Superior temporal gyrus (tissue), 1 donor: ENCODE measurements at regions not wholly inside any gene's neighbourhood (a gene's known extent, or its start where the extent isn't known, plus 50 kb on each side); places are given as distances from the start of the nearest gene placed in this dataset.
"Not testable (repeated sequence)": the region's sequence is repeated elsewhere in the genome, so short reads cannot be mapped to it uniquely, and the experiment has no call there.

Source experiments
- DNase-seq: peaks from one replicate; pipeline ENCODE4 v3.0.0-alpha.2; 2016; ENCODE audit errors: extremely low spot score

DNA sequence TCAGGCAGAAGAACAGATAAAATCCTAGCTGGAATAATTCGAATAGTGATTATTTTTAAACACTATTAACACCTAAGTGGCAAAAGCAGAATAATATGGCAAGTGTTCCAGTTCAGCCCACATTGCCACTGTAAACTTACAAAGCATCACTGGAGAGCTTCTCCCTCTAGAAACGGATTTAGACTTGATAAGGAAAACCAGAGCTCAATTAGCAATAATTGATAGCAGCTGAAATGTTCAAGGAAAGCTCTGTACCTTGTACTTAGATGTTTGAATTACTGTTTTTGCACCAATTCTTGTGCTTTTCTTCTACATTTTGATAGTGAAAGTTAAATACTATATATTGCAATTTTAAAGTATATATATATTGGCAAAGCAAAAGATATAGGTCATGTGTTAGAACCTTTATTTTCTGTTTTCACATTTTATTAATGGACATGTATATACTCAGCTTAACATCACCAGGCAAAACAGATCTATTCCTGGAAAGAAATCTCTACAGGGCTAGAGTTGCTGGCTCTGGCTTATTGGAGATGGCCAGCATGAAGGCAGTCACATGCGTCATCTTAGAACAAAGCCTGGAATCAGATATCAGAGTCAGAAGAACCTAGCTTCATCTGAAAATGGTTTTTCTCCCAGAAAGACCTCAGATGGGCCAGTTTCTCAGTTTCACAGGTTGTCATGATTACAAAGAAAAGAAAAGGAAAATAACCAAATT lies 149.1 kb upstream of the CTAGE1 start:
- DNase-seq: no peak

DNA sequence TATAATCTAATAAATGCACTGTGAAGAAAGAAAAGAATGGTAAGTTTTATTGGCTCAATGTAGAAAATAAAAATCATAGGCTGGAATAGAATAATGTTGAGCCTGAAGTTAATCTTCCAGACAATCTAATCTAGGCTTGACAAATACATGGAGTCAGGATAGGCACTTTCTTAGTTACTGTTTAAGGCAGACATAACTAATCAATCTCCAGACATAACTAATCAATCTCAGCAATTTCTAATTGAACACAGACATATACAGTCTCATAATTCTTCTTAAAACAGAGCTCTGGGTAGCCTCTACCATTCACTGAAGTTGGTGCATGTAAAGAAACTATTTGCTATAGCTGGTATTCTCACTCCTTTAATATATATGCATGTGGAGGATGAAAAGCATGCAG lies 150.1 kb upstream of the CTAGE1 start:
- DNase-seq: no peak

DNA sequence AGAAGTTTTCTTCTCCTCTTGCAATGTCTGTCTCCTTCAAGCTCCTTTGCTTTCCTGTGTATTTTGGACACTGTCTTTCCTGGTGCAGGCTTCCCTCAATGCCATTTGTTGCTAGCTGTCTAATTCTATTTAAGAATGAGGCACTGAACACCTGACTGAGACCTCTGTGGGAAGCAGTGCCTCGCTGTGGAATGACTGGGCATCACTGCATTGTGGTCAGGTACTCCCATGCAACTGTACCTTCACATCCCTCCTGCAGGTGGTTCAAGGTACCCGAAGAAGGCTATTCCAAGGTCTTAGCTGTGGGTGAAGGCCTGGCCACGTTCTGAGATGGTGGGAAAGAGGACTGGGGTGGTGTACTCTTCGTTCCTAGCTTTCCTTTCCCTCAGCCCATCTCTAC lies 152.8 kb upstream of the CTAGE1 start:
- no peak for DNase-seq

DNA sequence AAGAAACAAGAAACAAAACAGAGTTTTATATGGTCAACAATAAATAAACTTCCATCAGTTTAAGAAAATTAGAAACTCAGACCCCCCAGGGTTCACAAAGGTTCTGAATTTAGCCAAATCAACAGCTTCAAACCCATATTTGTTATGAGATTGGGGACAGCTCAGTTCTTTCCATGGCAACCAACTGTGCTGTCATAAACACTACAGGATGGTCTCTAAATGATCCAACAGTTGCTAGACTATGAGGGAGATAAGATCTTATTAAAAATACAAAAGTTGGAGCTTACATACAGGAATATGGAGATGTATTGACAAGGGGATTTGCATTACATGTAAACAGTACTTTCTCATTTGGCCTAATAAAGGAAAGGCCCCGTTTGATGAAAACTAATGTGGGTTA lies 154.6 kb upstream of the CTAGE1 start:
- no peak for DNase-seq

DNA sequence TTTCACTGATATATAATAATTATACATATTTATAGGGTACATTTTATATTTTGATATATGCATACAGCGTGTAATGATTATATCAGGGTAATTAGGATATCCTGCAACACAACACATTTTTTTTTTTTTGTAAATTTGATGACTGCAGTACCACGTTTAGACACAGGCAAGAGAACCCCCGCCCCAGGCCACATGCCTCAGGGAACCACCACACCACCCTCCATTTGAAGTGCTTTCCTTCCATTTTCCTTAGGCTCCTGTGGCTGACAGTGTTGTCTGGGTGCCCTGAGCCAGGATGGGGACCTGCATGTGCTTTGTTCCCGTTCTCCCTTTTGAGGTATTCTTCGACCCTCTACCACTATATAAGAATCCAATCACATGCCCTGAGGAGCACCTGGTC lies 161.6 kb upstream of the CTAGE1 start:
- DNase-seq: no peak

DNA sequence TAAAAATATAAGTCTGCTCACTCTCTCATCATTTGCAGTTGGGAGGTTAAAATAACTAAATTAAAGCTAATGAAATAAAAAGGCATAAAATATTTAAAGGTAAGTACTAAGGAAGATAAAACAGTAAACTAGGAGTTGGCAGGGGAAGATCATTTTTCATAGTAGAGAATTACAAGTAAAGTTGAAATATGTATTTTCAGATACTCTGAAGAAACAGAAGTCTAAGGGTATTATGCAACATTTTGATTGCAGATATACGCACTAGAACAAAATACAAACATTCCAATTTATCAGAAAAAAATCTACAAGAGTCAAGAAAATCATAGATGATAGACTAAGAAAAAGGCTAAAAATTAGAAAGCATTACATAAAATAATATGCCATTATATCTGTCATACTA lies 167.6 kb upstream of the CTAGE1 start:
- DNase-seq: no peak

DNA sequence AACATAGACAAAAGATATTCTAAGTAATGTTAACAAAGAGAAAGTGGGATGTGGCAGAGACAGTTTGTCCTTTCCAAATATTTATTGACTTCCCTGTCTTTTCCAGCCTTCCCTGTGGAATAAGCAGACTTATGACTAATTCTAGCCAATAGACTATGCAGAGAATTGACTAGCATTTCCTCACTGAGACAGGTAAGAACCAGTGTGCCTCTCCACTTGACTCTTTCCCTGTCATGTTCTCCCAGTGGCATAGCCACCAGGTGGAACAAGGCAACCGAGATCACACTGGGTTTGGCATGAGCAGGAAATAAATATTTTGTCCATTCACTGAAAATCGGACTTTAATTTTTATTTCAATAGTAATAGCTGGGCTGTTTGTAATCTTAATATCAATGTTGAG lies 168.1 kb upstream of the CTAGE1 start:
- DNase-seq: no peak

DNA sequence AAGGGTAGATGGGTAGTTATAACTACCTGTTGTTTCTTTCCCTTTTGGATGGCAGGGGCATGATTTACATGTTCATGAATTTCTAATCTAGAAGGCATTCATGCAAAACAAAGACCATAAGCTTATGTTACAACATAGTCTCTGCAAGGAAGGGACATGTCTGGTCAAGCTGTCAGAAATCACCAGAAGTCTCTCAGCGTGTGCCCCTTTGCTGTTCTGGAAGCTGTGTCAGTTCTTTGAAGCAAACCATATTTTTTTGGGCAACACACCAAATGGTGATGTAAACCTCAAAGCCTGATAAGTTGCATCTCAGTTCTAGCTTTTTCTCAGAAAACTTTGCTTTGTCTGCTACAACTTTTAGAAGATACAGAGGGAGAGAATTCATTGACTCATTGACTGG lies 173.5 kb upstream of the CTAGE1 start:
- no peak for DNase-seq

DNA sequence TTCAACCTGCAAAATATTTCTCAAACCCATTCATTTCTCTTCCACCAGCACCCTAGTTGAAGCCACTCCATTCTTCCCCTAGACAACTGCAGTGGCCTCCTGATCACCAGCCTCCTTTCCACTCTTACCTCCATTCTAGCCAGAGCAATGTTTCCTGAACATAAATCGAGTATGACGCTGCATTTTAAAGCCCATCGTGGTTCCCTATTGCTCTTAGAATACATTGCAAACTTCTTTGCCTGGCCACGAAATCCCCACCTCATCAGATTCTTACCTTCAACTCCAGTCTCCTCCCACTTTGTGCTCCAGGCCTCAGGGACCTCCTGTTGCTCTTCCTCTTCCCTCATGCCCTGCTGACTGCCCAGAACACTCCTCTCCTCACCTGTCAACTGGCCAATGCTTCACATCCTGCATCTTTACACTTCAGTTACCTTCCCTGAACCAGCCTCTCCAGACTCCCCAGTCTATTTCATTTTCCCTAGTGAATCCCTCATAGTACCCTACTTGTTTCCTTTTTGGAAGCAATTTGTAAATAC lies 176.5 kb upstream of the CTAGE1 start:
- DNase-seq: no peak

DNA sequence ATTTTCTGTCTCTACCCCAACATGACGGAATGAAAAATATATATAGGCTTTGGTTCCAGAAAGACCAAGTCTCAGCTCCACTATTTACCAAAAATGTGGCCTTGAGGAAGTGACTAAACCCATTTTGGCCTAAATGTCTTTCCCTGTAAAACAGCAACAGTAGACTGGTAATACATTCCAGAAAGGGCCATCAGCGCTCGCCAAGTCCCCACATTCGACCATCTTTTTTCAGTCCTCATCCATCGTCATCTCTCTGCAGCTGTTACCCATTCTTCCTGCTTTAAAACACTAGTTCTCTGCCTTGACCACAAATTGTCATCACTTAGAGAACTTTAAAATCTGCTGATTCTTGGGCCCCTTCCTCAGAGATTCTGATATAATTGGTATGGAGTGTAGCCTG lies 183.8 kb upstream of the CTAGE1 start:
- DNase-seq: no peak

DNA sequence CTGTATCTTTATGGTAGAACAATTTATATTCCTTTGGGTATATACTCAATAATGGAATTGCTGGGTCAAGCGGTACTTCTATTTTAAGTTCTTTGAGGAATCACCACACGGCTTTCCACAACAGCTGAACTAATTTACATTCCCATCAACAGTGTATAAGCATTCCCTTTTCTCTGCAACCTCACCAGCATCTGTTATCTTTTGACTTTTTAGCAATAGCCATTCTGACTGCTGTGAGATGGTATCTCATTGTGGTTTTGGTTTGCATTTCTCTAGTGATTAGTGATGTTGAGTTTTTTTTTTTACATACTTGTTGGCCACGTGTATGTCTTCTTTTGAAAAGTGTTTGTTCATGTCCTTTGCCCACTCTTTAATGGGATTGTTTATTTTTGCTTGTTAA lies 184.7 kb upstream of the CTAGE1 start:
- DNase-seq: not testable (repeated sequence)

DNA sequence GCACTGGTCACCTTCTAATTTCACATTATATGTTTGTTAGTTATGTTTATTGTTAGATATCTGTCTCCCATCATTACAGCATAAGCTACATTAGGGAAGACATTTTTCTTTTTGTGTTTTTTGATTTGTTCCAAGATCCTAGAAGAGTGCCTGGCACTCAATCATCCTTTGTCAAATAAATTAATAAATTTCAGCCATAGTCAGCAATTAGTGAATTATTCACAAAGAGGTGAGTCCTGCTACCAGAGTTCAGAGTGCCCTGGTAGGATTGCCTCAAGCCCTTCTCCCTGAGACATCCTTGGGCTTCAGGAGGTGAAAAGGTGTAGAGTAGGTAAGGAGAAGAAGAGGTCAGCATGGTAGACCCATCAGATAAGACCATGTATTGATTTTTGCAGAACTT lies 186.2 kb upstream of the CTAGE1 start:
- no peak for DNase-seq

DNA sequence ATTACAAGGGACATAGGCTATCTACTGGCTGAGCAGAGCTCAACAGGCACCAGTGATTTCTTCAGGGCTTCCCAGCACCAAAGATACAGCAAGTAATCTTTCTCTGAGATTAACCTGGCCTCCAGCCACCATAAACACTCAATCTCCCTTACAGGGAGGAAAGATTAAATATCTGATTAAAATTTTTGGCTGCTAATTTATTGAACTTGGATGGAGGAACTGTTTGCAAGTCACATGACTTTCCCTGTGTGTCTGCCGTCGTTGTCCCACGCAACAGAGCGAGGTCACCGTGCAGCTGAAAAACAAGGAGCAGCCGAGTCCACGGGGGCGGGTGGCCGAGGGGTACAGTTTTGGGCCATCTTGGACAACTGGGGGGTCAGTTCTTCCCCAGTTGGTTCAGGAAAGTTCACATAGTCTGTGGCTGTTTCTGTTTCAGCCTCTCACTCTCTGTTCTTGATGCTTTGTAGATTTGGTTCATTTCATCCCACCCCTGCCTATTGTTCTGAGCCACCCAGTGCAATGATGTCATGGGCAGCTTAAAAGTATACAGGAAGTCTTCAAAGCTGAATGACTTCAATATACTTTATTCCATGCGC lies 186.8 kb upstream of the CTAGE1 start:
- no peak for DNase-seq

DNA sequence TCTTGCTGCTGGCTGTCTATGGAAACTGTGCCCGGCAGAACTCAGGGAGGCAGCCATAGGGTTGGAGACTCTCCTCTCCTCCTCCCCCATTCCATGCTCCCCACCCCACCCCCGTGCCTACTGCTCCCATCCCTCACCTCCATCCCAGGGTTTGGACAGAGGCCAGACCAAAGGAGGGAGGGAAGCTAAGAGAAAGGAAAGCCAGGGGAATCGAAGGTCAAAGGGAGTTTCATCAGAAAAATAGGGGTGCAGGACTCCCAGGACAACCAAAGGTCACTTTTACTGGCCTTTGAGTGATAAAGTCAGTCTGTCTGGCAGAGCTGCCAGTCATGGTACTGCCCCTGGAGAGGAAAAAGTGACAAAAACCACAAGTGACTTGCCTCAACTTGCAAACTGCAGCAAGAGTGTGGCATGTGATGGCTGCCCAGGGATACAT lies 187.3 kb upstream of the CTAGE1 start:
- no peak for DNase-seq

DNA sequence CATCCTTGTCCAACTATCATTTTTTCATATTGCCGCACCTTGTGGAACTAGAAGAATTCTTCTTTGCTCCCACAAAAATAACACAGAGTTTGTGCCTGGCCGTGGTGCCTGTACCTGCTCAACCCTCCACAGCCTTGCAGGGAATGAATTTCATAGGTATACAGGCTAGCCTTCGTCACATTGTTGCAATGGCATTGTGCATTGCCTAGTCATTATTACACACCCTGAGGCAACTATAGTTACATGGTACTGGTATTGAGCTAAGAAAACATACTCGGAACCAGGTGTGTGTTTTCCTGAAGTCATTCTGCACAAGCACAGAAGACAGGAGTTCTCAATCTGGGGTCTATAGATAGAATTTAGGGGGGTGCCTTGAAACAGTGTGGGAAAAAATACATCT lies 188.0 kb upstream of the CTAGE1 start:
- no peak for DNase-seq

DNA sequence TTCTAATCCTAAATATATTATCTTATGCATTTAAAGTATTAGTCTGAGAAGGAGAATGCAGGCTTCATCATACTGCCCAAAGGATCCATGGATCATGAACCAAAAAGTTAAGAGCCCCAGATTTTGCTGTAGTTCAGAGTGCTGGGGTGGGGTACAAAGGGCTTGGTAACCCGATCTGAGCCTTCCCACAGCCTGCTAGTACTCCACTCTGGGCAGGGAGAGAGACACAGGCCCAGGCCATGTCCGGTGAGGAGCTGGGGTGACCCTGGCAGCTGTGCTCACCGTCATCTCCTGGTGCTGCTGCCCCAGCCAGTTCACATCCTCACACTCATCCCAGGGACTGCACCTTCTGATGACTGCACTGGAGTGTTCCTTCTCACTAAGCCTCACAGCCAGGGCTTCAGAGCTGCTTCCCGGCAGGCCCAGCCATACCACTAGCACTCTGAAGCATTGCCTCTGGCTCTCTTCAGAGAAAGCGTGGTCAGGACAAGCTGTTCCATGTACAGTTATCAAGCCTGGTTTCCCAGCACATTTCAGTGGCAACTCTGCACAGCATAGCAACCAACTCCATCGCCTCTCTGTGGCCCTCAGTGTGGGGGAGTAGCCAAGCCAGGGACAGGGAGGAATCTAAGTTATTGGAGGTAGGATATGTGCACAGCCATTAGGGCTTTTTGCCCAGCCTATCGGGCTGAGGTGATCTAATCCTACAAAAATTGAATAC lies 189.0 kb upstream of the CTAGE1 start:
- no peak for DNase-seq

DNA sequence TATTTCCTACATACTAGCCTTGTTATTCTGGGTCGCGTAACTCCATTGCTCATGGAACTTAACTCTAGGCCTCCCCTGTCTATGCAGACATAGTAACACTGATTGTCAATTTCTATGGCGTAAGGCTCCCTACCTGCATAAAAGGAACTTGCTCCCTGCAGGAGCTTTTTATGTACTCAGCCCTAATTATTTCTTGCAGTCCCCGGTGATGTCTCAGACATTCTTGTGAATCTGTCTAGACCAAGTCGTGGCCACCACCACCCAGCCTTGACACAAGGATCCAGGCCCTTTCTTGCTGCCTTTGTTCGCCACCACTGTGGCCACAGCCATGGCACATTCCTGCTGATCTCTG lies 189.5 kb upstream of the CTAGE1 start:
- no peak for DNase-seq

DNA sequence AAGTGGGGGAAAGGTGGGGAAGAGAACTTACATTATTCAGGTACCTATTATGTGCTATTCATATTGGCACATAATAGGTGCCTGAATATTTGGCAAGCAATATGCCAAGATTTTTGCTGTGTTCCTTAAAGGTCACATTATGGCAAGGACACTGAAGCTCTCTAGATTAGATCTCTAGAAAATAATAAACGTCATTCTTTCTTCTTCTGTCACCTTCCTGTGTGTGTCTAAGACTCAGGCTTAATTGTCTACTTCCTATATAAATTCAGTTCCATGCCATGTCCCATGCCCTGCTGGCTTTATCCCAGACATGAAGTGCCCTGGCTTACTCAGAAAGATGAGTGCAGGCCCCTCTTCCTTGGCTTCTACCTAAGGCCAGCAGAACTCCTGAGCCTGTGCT lies 191.1 kb upstream of the CTAGE1 start:
- no peak for DNase-seq

DNA sequence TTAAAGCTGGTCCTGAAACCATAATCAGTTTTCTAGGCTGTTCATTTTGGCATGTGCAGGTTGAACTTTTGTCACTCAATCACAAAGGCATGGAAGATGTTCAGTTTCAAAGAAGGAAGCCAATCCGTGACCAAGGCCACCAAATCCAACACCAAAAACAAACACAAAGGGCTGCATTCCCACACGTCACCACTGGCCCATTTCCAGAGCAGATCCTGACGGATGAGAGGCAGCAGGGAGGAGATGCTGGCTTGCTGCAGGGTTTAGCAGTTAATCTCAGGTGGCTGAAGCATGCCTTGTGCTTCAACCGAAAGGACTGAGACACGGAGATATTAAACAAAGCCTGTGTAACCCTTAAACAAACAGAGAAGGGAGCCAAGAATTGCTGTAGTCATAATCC lies 191.9 kb upstream of the CTAGE1 start:
- DNase-seq: no peak

DNA sequence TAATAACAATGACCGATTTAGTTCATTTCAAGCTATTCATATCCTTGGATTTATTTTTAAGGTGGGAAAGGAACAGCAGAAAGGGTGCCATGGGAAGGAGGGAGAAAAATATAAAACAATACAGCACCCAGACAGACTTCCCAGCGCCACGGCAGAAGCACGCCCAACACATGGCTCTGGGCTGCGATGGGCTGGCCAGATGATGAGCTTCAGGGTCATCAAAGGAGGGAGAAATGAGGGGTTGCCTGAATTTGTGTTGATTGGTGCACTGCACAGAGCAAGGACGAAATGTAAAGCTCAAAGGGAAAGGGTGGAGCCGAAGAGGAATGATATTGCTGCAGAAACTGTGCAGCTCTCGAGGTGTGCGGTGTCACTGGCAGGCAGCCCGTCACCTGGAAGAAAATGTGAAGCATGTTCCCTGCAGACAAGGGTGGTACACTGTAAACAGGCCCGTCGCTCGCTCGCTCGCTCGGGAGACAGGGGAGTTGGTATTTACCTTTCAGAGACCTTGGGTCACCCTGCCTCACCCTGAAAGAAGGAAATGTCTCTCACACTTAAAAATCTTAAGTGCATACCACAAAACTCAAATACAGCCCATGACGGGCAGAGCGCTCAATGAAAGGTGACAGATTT lies 195.5 kb upstream of the CTAGE1 start:
- DNase-seq: no peak

DNA sequence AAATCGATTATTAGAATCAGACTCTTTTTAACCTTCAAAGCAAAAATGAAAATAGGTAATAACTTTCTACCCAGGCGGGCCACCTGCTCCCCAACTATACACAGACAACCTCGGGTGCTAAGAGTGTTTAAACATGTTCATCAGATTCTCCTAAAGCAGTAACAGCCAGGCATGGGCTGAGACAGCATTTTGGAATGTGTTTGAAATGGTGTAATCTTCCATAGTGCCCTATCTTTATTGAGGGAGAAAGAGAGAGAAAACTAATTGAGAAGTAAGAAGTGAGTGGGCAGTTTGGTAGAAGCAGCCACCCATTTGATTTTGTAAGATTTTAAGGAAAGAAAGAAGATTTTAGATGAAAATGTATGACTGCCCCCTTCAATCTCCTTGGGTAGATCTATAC lies 196.1 kb upstream of the CTAGE1 start:
- DNase-seq: no peak

DNA sequence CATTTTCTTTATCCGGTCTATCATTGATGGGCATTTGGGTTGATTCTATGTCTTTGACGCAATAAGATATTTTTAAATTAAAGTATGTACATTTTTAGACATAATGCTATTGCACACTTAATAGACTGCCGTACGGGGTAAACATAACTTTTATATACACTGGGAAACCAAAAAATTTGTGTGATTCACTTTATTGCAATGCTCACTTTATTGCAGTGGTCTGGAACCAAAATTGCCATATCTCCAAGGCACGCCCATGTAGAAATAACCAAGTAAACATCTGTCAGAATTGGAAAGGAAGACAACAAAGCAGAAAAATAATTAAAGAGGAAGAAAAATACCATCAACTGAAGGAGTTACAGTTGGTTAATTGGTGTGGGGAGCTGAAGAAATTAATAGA lies 205.8 kb upstream of the CTAGE1 start:
- DNase-seq: no peak

DNA sequence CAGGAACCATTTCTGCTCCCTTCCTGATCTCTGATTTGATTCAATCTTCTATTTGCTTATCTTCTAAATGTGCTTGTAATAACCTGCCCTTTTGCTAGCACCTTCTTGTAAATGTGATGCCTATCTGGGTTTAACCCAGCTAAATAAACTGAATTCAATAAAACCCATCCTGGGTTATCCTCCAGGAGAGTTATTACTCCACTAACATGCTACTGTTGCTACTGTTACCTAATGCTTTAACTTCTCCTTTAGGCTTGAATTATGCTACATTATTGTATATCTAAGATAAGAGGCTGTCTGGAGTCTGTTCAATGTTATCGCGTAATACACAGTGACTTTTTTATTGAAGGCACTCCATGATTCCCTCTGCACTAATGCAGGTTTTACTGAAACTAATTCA lies 206.5 kb upstream of the CTAGE1 start:
- no peak for DNase-seq
